K562 (cell line): ENCODE measurements at regions not wholly inside any gene's neighbourhood (a gene's known extent, or its start where the extent isn't known, plus 50 kb on each side); places are given as distances from the start of the nearest gene placed in this dataset.

Experiments used
- L3MBTL2 ChIP-seq: fragments of 450-650 bp; IDR thresholded peaks from 2 replicates; pipeline ENCODE4 v1.6.1; 2016; ENCODE audit warnings: mild to moderate bottlenecking, moderate library complexity
- POLR2A ChIP-seq: fragments of 450-650 bp; conservative IDR thresholded peaks from 2 replicates; pipeline ENCODE4 v1.6.1; 2016
- SMAD3 ChIP-seq: fragments of 450-650 bp; formaldehyde crosslinking; conservative IDR thresholded peaks from 2 replicates; pipeline ENCODE4 v1.4.0; 2020; ENCODE audit warnings: mild to moderate bottlenecking
- SRSF3 ChIP-seq: fragments of 200-400 bp; formaldehyde crosslinking; IDR thresholded peaks from 2 replicates; pipeline ENCODE4 v1.6.1; 2016; ENCODE audit warnings: mild to moderate bottlenecking, low read length, moderate library complexity; ENCODE audit not compliant: insufficient read depth
- ZNF274 ChIP-seq: IDR thresholded peaks from 2 replicates; pipeline ENCODE4 v1.6.1; 2011; ENCODE audit warnings: low read depth, mild to moderate bottlenecking, low read length, moderate library complexity, borderline replicate concordance
- ZZZ3 ChIP-seq: fragments of 450-650 bp; IDR thresholded peaks from 2 replicates; pipeline ENCODE4 v1.6.1; 2016; ENCODE audit warnings: antibody characterized with exemption, mild to moderate bottlenecking, moderate library complexity
- TF ChIP-seq, protein P1 (sequence below): IDR thresholded peaks from 3 replicates; pipeline ENCODE4 v1.6.1; 2011; ENCODE audit warnings: borderline replicate concordance, mild to moderate bottlenecking; ENCODE audit not compliant: insufficient read length, insufficient read depth
- TF ChIP-seq, protein P2 (sequence below), 3 experiments: IDR thresholded peaks in 2 of 3; conservative IDR thresholded peaks in 1 of 3; 2 replicates each; pipeline ENCODE4 v1.5.1; 2011 to 2012; ENCODE audit warnings: low read length in 3 of 3, mild to moderate bottlenecking in 3 of 3, control low read depth in 2 of 3, improper control_type of control experiment in 1 of 3, inconsistent platforms in 1 of 3, low read depth in 1 of 3, mixed read lengths in 1 of 3, moderate library complexity in 1 of 3; ENCODE audit not compliant: insufficient read depth in 2 of 3
- TF ChIP-seq, protein P3 (sequence below): sonication (generic); formaldehyde crosslinking; IDR thresholded peaks from 2 replicates; pipeline ENCODE4 v1.4.0; 2020; ENCODE audit warnings: mild to moderate bottlenecking, missing genetic modification reagents

DNA sequence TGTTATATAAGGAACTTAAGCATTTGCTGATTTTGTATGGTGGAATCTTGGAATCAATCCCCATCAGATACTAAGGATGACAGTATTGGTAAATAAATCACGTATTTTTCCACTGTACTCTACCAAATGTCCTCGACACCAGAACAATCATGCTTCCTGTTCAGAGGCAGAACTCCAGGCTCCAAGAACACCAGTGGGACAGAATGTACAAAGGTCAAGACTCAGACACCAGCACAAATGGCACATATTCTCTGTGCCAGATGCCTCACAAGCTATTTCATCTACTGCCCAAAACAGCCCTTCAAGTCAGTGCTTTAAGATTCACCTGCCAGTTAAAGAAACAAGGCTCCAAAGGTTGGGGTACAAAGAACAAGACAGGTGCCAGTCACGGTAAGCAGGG is 420.5 kb downstream of the STK39 start:
- TF ChIP-seq, protein P1, sequence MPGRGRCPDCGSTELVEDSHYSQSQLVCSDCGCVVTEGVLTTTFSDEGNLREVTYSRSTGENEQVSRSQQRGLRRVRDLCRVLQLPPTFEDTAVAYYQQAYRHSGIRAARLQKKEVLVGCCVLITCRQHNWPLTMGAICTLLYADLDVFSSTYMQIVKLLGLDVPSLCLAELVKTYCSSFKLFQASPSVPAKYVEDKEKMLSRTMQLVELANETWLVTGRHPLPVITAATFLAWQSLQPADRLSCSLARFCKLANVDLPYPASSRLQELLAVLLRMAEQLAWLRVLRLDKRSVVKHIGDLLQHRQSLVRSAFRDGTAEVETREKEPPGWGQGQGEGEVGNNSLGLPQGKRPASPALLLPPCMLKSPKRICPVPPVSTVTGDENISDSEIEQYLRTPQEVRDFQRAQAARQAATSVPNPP: no peak
- TF ChIP-seq, protein P2, sequence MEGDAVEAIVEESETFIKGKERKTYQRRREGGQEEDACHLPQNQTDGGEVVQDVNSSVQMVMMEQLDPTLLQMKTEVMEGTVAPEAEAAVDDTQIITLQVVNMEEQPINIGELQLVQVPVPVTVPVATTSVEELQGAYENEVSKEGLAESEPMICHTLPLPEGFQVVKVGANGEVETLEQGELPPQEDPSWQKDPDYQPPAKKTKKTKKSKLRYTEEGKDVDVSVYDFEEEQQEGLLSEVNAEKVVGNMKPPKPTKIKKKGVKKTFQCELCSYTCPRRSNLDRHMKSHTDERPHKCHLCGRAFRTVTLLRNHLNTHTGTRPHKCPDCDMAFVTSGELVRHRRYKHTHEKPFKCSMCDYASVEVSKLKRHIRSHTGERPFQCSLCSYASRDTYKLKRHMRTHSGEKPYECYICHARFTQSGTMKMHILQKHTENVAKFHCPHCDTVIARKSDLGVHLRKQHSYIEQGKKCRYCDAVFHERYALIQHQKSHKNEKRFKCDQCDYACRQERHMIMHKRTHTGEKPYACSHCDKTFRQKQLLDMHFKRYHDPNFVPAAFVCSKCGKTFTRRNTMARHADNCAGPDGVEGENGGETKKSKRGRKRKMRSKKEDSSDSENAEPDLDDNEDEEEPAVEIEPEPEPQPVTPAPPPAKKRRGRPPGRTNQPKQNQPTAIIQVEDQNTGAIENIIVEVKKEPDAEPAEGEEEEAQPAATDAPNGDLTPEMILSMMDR (IDR thresholded peaks at IDR 0.05 in 2 of 3, conservative IDR thresholded peaks at IDR 0.05 in 1 of 3; ENCODE audit: insufficient read depth in 2 of 3, low read depth in 1 of 3, low read length in 3 of 3): no peak
- TF ChIP-seq POLR2A (no peak), SRSF3 (no peak), L3MBTL2 (no peak), ZZZ3 (no peak), ZNF274 (no peak), SMAD3 (CRISPR knock-in tag) (no peak)
- TF ChIP-seq, protein P3, sequence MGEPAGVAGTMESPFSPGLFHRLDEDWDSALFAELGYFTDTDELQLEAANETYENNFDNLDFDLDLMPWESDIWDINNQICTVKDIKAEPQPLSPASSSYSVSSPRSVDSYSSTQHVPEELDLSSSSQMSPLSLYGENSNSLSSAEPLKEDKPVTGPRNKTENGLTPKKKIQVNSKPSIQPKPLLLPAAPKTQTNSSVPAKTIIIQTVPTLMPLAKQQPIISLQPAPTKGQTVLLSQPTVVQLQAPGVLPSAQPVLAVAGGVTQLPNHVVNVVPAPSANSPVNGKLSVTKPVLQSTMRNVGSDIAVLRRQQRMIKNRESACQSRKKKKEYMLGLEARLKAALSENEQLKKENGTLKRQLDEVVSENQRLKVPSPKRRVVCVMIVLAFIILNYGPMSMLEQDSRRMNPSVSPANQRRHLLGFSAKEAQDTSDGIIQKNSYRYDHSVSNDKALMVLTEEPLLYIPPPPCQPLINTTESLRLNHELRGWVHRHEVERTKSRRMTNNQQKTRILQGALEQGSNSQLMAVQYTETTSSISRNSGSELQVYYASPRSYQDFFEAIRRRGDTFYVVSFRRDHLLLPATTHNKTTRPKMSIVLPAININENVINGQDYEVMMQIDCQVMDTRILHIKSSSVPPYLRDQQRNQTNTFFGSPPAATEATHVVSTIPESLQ (CRISPR knock-in tag): no peak
